Esophagus (tissue), 2 donors: ENCODE measurements at regions not wholly inside any gene's neighbourhood (a gene's known extent, or its start where the extent isn't known, plus 50 kb on each side); places are given as distances from the start of the nearest gene placed in this dataset.

Source experiments
- H3K27ac ChIP-seq, 2 donors: one replicate each; pipeline ENCODE4 v1.5.1; 2013; ENCODE audit warnings: low read depth in 2 of 2, mild to moderate bottlenecking in 2 of 2, inconsistent platforms in 1 of 2, low read length in 1 of 2, moderate library complexity in 1 of 2
- H3K27me3 ChIP-seq, 2 donors: one replicate each; pipeline ENCODE4 v1.6.1; 2013; ENCODE audit warnings: low read length in 2 of 2, control low read depth in 1 of 2, mild to moderate bottlenecking in 1 of 2; ENCODE audit not compliant: insufficient read depth in 2 of 2, control insufficient read depth in 1 of 2
- H3K36me3 ChIP-seq, 2 donors: one replicate each; pipeline ENCODE4 v1.6.1; 2013; ENCODE audit warnings: low read length in 1 of 2; ENCODE audit not compliant: control insufficient read depth in 2 of 2, insufficient read depth in 2 of 2
- H3K4me1 ChIP-seq, 2 donors: one replicate each; pipeline ENCODE4 v1.6.1; 2013; ENCODE audit warnings: low read length in 1 of 2; ENCODE audit not compliant: control insufficient read depth in 2 of 2, insufficient read depth in 2 of 2
- H3K4me3 ChIP-seq, 2 donors: one replicate each; pipeline ENCODE4 v1.5.1; 2013; ENCODE audit warnings: low read length in 2 of 2, mild to moderate bottlenecking in 2 of 2, low read depth in 1 of 2, moderate library complexity in 1 of 2
- H3K9me3 ChIP-seq, 2 donors: one replicate each; pipeline ENCODE4 v1.6.1; 2013; ENCODE audit warnings: mild to moderate bottlenecking in 2 of 2, low read depth in 1 of 2, low read length in 1 of 2, moderate library complexity in 1 of 2; ENCODE audit not compliant: control insufficient read depth in 2 of 2, insufficient read depth in 1 of 2
- WGBS, 2 donors: extraction: QIAGEN DNeasy Blood & Tissue Kit; methylation state at CpG; one replicate each; pipeline ENCODE4 v1.1.7; 2013; 5-methylcytosine and 5-hydroxymethylcytosine counted together
- donor health status: healthy with polysubstance abuse.
- donor health status: Bipolar disorder and iron deficiency.

DNA sequence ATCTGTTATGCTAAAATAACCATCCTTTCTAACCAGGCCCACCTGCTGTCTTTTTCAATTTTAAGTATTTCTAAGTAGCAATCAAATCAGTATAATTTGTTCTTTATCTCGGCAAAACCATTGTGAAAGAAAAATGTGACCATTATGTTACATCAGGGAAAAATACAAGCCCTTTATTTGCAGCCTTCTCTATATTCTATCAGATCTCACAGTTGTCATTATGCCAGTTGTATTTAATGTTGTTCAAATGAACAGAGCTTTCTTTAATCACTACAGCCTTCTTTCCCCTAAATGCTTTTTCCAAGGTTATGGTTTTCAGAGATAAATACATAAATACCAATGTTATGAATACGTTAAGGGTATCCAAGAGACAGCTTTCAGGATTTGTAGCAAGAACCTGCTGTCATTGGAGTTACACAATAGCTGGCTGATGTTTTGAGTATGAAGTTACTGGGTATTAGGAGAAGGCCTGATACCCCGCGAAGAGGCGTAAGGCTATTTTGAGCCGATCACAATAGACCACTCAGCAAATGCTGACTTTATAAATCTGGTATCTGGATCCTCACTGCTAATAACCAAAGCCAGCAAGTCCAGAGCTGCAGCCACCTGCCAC is 406.3 kb downstream of the CADM1 start:
- no peaks in the 10 kb centered on the region for H3K9me3 ChIP-seq
- H3K27me3 ChIP-seq = no peaks in the 10 kb centered on the region
- H3K27ac ChIP-seq = no peak overlapping the region
- no peak overlapping the region for H3K4me3 ChIP-seq
- no peaks in the 10 kb centered on the region for H3K4me1 ChIP-seq
- no peaks in the 10 kb centered on the region for H3K36me3 ChIP-seq
- 54 to 63% methylated on average over 6 of the region's 6 CpGs for WGBS, 2 donors

DNA sequence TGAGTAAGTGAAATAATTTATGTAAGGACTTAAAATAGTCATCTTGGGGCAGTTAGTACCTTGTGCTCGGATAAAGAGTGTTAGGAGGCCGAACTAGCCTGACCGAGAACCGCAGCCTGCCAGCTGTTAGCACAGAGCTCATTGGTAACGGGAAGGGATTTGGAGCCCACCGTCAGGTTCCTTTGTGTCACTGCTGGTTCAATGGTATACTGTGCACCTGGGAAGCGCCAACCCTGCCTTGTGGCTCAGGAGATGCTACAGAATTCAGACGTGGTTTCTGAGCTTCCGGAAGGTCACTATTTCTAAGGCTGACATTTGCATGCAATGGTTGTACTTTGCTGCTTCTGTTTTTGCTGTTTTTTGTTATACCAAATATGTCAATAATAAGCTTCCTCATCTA is 403.5 kb downstream of the CADM1 start:
- Histone ChIP-seq H3K4me1 (no peaks in the 10 kb centered on the region), H3K9me3 (no peaks in the 10 kb centered on the region), H3K36me3 (no peaks in the 10 kb centered on the region), H3K4me3 (no peak overlapping the region), H3K27me3 (no peaks in the 10 kb centered on the region), H3K27ac (no peak overlapping the region)
- 87 to 88% methylated on average over 9 of the region's 9 CpGs for WGBS, 2 donors

DNA sequence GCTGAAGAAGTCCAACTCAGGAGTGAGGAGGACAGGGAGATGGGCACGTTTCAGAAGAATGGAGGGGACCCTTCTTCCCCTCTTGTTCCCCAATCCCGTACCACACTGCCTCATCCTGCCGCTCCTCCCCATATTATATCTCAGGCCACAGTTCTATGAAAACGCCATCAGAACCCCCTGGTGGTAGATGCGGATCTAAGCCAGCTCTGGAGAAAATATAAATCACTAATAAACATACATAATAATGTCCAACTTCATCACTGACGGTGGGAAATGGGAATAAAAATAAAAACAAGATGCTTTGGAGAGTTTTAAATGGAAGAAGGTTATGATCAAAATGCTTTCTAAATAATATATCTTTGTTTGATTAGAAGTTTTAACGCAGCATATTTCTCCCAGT is 400.3 kb downstream of the CADM1 start:
- no peaks in the 10 kb centered on the region for H3K27me3 ChIP-seq
- WGBS, 2 donors = 76 to 79% methylated on average over 7 of the region's 7 CpGs
- H3K9me3 ChIP-seq = no peaks in the 10 kb centered on the region
- H3K4me3 ChIP-seq = no peak overlapping the region
- no peak overlapping the region for H3K27ac ChIP-seq
- H3K4me1 ChIP-seq = no peaks in the 10 kb centered on the region
- H3K36me3 ChIP-seq = no peaks in the 10 kb centered on the region

DNA sequence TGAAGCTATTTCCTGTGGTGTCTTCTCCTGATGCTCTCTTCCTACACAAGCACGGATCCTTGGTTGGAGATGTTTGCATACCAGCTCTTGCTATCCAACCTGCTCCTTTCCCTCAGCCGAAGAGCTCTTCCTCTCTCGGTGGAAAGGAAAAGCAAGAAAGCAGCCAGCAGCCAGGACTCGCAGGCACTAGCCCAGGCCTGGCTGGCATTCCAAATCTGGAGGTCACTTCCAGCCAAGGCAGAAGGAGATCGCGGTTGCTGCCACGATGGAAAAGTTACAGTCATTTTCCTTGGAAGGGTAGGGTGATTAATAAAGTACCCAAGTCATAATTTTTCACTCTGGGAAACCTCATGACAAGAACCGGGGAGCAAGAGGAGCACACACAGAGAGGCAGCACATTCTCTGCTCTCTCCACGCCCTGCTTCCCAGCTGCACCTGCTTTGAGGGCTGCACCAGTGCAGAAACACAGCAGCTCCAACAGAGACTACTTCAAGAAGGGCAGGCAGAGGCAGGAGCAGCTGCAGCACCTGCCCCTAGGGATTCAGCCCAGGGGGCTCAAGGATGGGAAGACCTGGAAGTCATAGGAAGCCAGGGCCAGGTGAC is 399.3 kb downstream of the CADM1 start:
- H3K27me3 ChIP-seq = no peaks in the 10 kb centered on the region
- H3K27ac ChIP-seq = no peak overlapping the region
- no peak overlapping the region for H3K4me3 ChIP-seq
- 54 to 64% methylated on average over 9 of the region's 9 CpGs for WGBS, 2 donors
- H3K36me3 ChIP-seq = no peaks in the 10 kb centered on the region
- H3K4me1 ChIP-seq = no peaks in the 10 kb centered on the region
- no peaks in the 10 kb centered on the region for H3K9me3 ChIP-seq

DNA sequence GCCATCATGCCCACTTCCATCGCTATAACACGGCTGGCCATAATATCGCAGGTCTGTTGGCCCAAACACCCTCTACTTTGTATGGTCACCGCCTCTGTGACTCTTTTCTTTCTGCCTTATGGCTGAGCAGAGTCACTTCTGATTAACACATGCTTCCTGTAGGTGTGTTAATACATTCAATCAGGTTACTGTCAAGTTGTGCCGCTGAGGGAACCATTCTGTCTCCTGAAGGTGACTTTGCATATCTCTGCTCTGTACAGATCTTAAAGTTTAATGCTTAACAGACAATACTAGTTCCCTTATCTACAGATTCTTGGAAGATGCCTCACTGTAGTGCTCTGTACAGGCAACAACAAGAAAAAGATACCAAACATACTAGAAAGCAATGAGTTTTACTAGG is 393.1 kb downstream of the CADM1 start:
- Histone ChIP-seq H3K27me3 (no peaks in the 10 kb centered on the region), H3K4me3 (no peak overlapping the region), H3K9me3 (no peaks in the 10 kb centered on the region), H3K36me3 (no peaks in the 10 kb centered on the region), H3K27ac (no peak overlapping the region), H3K4me1 (no peaks in the 10 kb centered on the region)
- 88 to 94% methylated on average over 5 of the region's 5 CpGs for WGBS, 2 donors

DNA sequence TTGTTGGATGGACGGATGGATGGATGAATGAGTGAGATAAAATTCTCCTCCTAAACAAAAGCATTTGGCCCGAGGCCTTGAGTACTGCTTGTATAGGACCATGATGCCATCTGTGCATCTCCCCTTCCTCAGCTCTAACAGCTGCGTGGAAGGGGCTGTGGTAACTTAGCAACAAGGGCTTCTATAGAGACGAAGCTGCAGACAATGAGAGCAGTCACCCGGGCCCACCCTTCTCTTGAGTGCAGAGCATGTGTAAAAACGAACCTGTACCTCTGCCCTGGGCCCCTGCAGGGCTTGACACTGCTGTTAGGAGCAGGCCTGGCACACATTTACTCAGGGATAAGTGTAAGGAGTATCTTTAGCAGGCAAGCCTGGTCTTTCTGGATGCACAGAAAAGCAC is 391.5 kb downstream of the CADM1 start:
- H3K4me1 ChIP-seq = no peaks in the 10 kb centered on the region
- H3K36me3 ChIP-seq = no peaks in the 10 kb centered on the region
- no peaks in the 10 kb centered on the region for H3K27me3 ChIP-seq
- no peaks in the 10 kb centered on the region for H3K9me3 ChIP-seq
- H3K4me3 ChIP-seq = no peak overlapping the region
- no peak overlapping the region for H3K27ac ChIP-seq
- WGBS, 2 donors = 47 to 53% methylated on average over 6 of the region's 6 CpGs

DNA sequence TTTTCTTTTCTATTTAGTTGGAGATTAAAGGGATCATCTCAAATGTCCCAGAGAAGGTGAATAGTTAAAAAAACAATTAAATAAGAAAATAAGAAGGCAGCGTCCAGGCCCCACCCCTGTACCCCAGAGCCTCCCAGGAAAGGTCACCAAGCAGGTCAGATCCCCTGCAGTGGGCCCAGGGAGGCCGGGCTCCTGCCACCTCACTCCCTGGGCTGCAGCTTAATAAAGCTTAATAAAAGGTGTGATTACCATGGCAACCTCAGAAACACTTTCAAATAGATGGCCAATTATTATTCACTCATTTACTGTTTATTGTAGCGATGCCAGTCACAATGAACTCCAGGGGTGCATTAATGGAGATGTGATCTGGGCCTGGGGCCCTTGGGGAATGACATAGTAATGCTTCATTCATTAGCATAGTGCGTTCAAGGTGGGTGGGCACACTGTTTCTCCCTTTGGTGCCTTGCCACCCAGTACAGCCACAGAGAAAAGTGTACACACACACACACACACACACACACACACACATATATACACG is 386.2 kb downstream of the CADM1 start:
- Histone ChIP-seq H3K36me3 (no peaks in the 10 kb centered on the region), H3K27ac (no peak overlapping the region), H3K27me3 (no peaks in the 10 kb centered on the region), H3K4me1 (no peaks in the 10 kb centered on the region), H3K4me3 (no peak overlapping the region), H3K9me3 (no peaks in the 10 kb centered on the region)
- 41 to 59% methylated on average over 5 of the region's 5 CpGs for WGBS, 2 donors

DNA sequence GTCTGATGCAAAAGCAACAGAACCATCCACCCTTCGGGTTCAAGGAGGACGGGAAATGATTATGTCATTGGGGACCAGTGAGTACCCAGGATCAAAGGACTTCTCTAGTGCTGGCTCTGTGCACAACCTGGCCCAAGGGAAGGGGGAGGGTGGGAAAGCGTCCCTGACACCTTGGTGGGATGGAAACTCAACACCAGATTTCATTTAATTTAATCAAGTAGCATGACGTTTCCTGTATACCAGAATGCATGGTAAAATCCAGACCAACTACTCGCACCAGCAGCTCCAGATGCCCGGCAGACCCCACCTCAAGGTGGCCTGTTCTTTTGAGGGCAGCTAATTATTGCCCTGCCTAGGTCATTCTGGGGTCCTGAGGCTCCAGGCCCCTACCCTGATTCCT is 385.1 kb downstream of the CADM1 start:
- no peaks in the 10 kb centered on the region for H3K4me1 ChIP-seq
- no peaks in the 10 kb centered on the region for H3K9me3 ChIP-seq
- H3K36me3 ChIP-seq = no peaks in the 10 kb centered on the region
- WGBS, 2 donors = 74 to 78% methylated on average over 6 of the region's 6 CpGs
- no peak overlapping the region for H3K4me3 ChIP-seq
- no peak overlapping the region for H3K27ac ChIP-seq
- H3K27me3 ChIP-seq = no peaks in the 10 kb centered on the region
